ENCODE measurements at regions not wholly inside any gene's neighbourhood (a gene's known extent, or its start where the extent isn't known, plus 50 kb on each side); places are given as distances from the start of the nearest gene placed in this dataset.
"Not testable (repeated sequence)": the region's sequence is repeated elsewhere in the genome, so short reads cannot be mapped to it uniquely, and the experiment has no call there.

DNA sequence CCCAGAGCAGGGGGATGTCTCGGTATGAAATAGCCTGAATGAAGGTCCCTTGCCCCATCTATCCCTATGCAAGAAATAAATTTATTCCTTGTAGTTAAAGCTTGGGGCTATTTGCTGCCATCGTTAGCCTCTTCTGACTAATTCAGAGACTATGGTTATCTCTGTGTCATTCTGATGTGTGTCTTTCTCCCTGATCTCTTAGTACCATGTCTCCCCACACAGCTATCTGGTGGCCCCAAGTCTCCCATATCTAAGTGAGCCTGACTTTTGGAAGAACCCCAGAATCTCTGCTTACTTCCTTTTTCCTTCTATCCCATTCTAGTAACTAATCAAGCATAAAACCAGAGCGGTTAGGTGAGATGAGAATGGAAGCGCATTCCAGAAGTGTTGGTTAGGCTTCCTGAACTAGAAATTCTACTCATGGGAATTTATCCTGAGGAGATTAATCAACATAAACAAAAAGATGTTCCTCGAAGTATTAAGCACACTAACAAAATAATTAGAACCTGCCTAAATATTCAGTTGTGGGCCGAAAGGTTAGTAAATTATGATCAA, 71.4 kb upstream of the BMAL1 start:
- no peaks in the 10 kb centered on the region for H3K9me3 Mint-ChIP-seq
- H3K27ac Mint-ChIP-seq: no peak overlapping the region
- DNase-seq: no peak
- no peak overlapping the region for H3K4me3 Mint-ChIP-seq
- peaks cover 2% of the 10 kb centered on the region for H3K27me3 Mint-ChIP-seq
- H3K4me1 Mint-ChIP-seq: peaks cover 33% of the 10 kb centered on the region
- H3K36me3 Mint-ChIP-seq (ENCODE audit: low read depth): no peaks in the 10 kb centered on the region
- peak; percentile 71 for ATAC-seq

DNA sequence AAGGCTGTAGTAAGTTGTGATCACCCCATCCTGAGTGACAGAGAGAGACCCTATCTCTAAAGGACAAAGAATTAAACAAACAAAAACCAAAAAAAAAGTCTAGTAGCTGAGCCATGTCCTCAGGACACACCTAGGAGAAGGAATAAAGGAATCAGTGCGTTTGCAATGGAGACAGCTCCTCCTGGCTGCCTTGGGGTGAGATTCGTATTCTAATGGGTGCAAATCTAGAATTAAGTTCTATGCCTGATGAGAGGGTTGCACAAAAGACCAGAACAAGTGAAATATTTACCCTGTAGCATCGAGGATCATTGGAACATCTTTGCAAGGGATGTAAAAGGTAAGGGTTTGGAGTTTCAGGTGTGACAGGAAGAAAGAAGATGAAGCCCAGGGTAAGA, 70.3 kb upstream of the BMAL1 start:
- Mint-ChIP-seq H3K27me3 (peaks cover 2% of the 10 kb centered on the region), H3K4me3 (peak overlapping the region; percentile 74), H3K9me3 (no peaks in the 10 kb centered on the region), H3K36me3 (ENCODE audit: low read depth) (no peaks in the 10 kb centered on the region), H3K27ac (no peak overlapping the region), H3K4me1 (peaks cover 33% of the 10 kb centered on the region)
- ATAC-seq: no peak
- no peak for DNase-seq

DNA sequence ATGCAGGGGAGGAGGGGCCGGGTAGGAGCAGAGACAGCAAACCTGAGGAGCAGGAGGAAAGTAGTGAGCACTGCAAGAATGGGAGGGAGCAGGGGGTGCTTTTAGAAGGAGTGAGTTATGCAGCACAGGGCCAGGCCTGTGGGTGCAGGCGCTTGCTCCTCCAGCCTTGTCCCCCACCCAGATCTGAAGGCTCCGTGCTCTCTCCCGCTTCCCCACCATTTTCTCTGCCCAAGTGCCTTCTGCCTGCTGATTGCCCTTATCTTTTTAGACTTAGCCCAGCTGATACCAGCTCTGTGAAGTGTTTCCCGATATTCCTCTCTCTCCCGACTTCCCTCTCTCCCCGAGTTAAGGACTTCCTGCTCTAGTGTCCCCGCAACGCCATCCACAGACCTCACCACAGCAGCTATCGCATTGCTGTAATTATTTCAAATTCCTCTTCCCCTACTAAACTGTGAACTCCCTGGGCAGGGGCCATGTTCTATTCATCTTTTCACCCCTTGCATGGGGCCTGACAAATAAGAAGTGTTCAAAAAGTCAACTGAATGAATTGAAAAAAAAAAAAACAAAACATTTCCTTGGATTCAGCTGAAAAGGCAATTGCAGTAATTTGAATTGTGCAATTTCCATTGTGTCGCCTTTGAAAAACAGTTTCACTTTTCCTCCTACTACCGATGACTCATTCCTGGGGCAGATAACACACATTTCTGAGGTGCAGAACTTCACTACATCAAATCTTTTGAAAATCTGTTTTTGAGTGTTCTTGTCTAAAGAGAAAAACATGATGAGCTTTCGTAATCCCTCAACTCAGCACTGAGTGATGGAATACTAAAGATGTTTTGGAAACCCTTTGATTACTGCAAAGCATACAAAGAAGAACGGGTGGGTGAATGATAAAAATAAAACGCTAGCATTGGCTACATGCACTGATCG, 69.7 kb upstream of the BMAL1 start:
- Mint-ChIP-seq H3K36me3 (ENCODE audit: low read depth) (no peaks in the 10 kb centered on the region), H3K4me3 (peak overlapping the region; percentile 74), H3K27me3 (peaks cover 2% of the 10 kb centered on the region), H3K27ac (peak overlapping the region; percentile 63), H3K9me3 (no peaks in the 10 kb centered on the region), H3K4me1 (peaks cover 33% of the 10 kb centered on the region)
- DNase-seq (no peak), ATAC-seq (peak; percentile 62)

DNA sequence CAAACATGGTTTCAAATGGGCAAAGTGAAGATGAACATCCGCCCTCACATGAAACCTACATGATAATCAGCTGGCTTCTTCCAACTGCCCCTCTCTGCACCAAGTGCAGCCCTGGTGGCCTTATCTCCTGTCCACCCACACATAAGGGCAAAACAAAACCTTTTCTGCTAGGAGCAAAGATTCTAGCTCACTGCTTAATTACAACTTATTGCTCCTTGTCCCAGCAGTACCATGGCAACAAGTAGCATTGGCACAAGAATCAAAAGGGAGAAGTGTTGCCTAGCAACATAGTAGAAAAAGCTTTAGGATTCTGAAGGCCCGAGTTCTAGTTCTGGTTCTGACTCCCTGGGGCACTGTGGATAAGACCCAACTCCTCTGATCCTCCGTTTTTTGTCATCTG, 68.7 kb upstream of the BMAL1 start:
- no peak overlapping the region for H3K27ac Mint-ChIP-seq
- H3K4me3 Mint-ChIP-seq: no peak overlapping the region
- no peak for ATAC-seq
- no peaks in the 10 kb centered on the region for H3K36me3 Mint-ChIP-seq (ENCODE audit: low read depth)
- H3K9me3 Mint-ChIP-seq: no peaks in the 10 kb centered on the region
- peaks cover 2% of the 10 kb centered on the region for H3K27me3 Mint-ChIP-seq
- DNase-seq: no peak
- H3K4me1 Mint-ChIP-seq: peaks cover 33% of the 10 kb centered on the region

DNA sequence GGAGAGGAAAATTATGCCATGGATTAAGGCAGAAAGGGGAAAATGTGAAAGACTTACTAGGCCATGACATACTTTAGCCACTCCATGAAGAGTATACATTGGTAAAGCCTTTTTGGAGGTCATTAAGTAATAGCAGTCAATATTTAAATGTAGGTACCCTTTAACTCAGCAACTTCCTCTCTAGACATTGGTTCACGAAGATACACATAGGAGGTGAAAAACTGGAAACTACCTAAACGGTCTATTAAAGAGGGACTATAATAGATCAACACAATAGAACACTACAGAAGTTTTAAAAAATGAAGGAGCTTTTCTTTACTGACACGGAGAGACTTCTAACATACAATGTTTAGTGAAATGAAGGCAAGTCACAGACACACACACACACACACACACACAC, 68.2 kb upstream of the BMAL1 start:
- Mint-ChIP-seq H3K27ac (no peak overlapping the region), H3K36me3 (ENCODE audit: low read depth) (no peaks in the 10 kb centered on the region), H3K27me3 (peaks cover 2% of the 10 kb centered on the region), H3K4me1 (peaks cover 33% of the 10 kb centered on the region), H3K4me3 (no peak overlapping the region), H3K9me3 (no peaks in the 10 kb centered on the region)
- no peak for DNase-seq
- no peak for ATAC-seq

DNA sequence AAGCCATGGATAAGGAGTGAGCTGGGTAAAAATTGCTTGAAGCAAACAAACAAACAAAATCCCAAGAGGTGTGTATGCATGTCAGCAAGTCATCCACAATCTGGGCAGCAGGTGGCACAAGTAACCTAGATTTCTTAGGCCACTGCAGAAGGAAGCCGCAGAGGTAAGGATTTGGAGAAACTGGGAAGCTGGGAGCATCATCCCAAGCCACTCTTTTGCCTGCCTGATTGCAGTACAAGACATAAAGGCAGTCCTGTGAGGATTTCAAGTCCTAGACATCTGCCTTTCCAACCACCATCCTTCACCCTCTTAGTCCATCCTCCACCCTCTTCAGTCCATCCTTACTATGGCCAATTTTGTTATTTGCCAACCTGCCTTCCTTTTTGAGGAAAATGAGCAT, 67.2 kb upstream of the BMAL1 start:
- peaks cover 30% of the 10 kb centered on the region for H3K4me1 Mint-ChIP-seq
- no peak overlapping the region for H3K27ac Mint-ChIP-seq
- H3K4me3 Mint-ChIP-seq: no peak overlapping the region
- no peaks in the 10 kb centered on the region for H3K9me3 Mint-ChIP-seq
- H3K27me3 Mint-ChIP-seq: peaks cover 2% of the 10 kb centered on the region
- ATAC-seq (peak; percentile 34), DNase-seq (peak; percentile 16)
- no peaks in the 10 kb centered on the region for H3K36me3 Mint-ChIP-seq (ENCODE audit: low read depth)

DNA sequence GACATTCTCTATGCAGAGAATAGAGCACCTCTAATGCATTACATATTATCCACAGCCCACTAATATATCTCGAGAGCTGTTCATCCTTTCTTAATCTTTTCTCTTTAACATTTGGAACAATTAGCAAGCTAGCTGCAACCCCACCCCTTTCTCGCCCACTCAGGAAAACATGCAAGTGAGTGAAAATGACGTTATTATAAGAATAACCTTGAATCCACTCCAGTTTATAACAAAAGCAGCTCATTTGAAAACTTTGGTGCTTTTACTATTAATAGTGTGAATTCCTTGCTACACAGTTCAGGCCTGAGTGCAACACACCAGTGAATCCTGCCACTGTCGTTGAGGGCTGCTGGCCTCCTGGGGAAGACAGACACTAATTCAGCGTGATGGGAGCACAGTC, 63.3 kb upstream of the BMAL1 start:
- H3K4me1 Mint-ChIP-seq: peaks cover 5% of the 10 kb centered on the region
- ATAC-seq (no peak), DNase-seq (no peak)
- no peak overlapping the region for H3K4me3 Mint-ChIP-seq
- no peak overlapping the region for H3K27ac Mint-ChIP-seq
- H3K36me3 Mint-ChIP-seq (ENCODE audit: low read depth): no peaks in the 10 kb centered on the region
- no peaks in the 10 kb centered on the region for H3K9me3 Mint-ChIP-seq
- H3K27me3 Mint-ChIP-seq: peaks cover 2% of the 10 kb centered on the region

DNA sequence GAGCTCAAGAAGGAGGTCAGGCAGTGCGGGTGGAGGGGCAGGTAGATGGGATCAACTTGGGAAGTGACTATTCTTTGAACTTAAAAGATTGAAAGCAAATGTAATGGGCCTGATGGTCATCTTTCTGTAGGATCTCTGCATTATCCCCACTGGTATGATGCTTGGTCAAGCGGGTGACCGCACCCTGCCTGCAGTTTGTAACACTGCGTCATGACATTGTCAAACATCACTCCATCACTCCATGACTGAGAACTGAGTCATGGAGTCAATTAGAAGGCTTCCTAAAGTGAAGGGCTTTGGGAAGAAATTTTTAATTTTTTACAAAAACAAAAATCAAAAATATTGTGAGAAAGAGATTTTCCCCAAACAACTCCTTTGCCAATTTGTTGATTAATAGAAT, 62.4 kb upstream of the BMAL1 start:
- no peaks in the 10 kb centered on the region for H3K9me3 Mint-ChIP-seq
- peaks cover 5% of the 10 kb centered on the region for H3K4me1 Mint-ChIP-seq
- no peak overlapping the region for H3K4me3 Mint-ChIP-seq
- ATAC-seq (no peak), DNase-seq (no peak)
- no peaks in the 10 kb centered on the region for H3K36me3 Mint-ChIP-seq (ENCODE audit: low read depth)
- peaks cover 2% of the 10 kb centered on the region for H3K27me3 Mint-ChIP-seq
- no peak overlapping the region for H3K27ac Mint-ChIP-seq

DNA sequence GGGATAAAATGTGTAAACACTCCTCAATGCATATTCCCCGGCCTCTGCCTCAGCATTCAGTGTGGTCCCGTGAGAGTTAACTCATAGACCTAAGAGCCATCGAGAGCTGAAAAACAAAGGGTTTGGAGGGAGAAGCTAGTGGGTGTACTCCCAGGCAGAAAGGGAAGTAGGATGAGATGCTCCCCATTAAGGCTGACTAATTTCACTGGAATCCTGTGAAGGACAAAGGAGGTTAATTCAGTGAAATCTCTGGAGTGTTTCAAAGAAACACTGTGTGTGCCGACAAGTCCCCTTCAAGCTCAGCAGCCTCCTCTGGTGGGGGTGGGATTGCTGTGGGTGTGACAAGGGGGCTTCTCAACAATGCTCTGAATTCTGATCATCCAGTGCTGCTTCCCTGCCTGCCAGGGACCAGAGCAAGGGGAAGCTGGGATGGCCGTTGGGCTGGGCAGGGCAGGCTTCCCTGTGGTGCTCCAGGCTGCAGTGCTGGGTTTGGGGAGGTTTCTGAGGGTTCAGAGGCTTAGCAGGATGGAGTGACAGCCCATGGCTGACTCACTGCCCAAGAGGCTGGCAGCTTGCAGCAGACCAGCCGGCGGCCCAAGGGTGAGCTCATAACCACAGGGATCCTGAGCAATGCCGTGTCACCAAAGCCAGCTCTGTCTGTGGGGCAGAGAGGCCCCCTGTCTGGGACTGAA, 61.4 kb upstream of the BMAL1 start:
- H3K27ac Mint-ChIP-seq: no peak overlapping the region
- DNase-seq (peak; percentile 48), ATAC-seq (peak; percentile 96)
- peaks cover 5% of the 10 kb centered on the region for H3K4me1 Mint-ChIP-seq
- H3K36me3 Mint-ChIP-seq (ENCODE audit: low read depth): no peaks in the 10 kb centered on the region
- H3K9me3 Mint-ChIP-seq: no peaks in the 10 kb centered on the region
- H3K4me3 Mint-ChIP-seq: no peak overlapping the region
- H3K27me3 Mint-ChIP-seq: no peaks in the 10 kb centered on the region

DNA sequence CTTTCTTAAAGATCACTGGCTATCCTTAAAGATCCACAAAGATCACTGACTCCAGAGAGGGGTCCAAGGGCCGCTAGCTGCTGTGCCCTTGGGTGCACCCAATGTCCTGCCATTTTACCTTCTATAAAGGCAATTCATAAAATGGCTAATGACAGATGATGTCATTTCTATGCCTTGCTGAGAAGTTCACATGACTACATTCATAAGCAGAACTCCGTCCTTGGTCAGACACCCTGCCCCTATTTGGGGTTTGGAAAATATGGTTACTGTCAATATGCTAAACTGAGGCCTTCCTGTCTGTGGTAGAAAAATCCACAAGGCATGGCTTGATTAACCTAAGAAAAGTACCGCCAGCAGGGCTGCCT, 60.9 kb upstream of the BMAL1 start:
- ATAC-seq: peak; percentile 52
- Mint-ChIP-seq H3K4me3 (no peak overlapping the region), H3K27me3 (no peaks in the 10 kb centered on the region), H3K9me3 (no peaks in the 10 kb centered on the region), H3K36me3 (ENCODE audit: low read depth) (no peaks in the 10 kb centered on the region), H3K27ac (peak overlapping the region; percentile 55), H3K4me1 (peaks cover 5% of the 10 kb centered on the region)
- no peak for DNase-seq

DNA sequence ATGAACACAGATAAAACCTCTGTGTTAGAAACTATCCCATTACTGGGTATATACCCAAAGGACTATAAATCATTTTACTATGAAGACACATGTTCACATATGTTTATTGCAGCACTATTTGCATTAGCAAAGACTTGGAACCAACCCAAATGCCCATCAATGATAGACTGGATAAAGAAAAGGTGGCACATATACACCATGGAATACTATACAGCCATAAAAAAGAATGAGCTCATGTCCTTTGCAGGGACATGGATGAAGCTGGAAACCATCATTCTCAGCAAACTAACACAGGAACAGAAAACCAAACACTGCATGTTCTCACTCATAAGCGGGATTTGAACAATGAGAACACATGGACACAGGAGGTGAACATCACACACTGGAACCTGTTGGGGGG, 58.9 kb upstream of the BMAL1 start:
- not testable (repeated sequence) for H3K36me3 Mint-ChIP-seq (ENCODE audit: low read depth)

DNA sequence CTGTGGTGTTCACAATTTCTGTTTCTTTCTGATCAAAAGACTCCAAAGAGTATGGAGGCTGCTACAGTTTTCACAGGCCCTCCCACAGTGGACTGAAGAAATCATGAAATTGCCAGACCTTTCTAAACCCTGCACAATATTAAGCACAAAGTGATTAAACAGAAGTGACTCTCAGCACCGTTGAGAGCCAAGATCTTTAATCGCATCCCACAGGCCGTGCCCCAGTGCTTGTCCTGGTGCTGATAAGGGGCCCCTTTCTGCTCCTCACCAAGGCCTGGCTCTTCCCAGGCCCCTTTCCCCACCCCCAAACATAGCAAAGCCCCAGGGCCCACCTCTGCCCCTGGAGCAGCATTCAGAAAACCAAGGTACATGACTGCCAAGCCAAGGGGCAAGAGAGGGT, 57.4 kb upstream of the BMAL1 start:
- DNase-seq: no peak
- Mint-ChIP-seq H3K27me3 (no peaks in the 10 kb centered on the region), H3K4me1 (peaks cover 5% of the 10 kb centered on the region), H3K4me3 (no peak overlapping the region), H3K27ac (no peak overlapping the region), H3K36me3 (ENCODE audit: low read depth) (no peaks in the 10 kb centered on the region), H3K9me3 (no peaks in the 10 kb centered on the region)
- no peak for ATAC-seq

More for the DNA sequence above, 58.9 kb upstream of the BMAL1 start:
- H3K4me3 Mint-ChIP-seq, H3K27ac Mint-ChIP-seq, ATAC-seq, DNase-seq, H3K27me3 Mint-ChIP-seq, H3K4me1 Mint-ChIP-seq, H3K9me3 Mint-ChIP-seq: not testable (repeated sequence)

DNA sequence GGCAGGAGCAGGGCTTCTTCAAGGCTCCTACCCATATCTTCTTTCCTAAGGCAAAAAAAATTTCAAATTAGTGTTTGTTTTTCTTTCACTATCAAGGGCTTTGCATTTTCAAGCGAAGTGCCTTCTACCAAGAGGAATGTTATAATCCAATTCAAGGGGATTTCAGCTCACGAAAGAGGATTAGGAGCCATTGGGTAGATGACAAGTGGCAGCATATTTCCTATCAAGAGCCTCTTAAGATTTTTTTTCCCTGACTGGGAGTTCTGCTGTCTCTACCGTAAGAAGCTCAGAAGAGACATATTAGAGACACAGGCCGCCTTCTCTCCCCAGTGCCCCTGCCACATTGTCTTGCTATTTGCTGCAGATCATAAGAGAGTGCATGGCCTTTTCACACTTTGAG, 55.9 kb upstream of the BMAL1 start:
- no peak for ATAC-seq
- Mint-ChIP-seq H3K4me1 (peaks cover 3% of the 10 kb centered on the region), H3K27me3 (no peaks in the 10 kb centered on the region), H3K9me3 (no peaks in the 10 kb centered on the region), H3K36me3 (ENCODE audit: low read depth) (no peaks in the 10 kb centered on the region), H3K27ac (no peak overlapping the region), H3K4me3 (no peak overlapping the region)
- DNase-seq: no peak

DNA sequence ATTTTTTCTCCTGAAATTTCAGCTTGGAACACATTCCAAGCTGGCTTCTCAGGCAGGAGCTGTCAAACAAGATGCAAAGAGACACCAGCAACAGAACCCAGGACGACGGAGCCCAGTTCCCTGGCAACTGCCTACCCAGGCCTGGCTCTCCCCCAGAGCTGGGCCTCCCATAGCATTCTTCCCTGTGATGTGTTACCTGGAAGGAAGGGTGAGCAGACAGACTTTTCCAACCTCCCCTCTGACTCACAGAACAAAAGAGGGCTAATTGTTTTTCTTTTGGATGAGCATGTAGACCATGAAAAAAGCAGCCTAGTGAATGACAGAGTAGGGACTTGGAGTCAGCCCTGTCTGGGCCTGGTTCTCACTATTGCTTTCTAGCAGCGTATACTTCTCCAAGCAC, 55.3 kb upstream of the BMAL1 start:
- Mint-ChIP-seq H3K27me3 (no peaks in the 10 kb centered on the region), H3K36me3 (ENCODE audit: low read depth) (no peaks in the 10 kb centered on the region), H3K27ac (no peak overlapping the region), H3K4me1 (no peaks in the 10 kb centered on the region), H3K9me3 (no peaks in the 10 kb centered on the region), H3K4me3 (no peak overlapping the region)
- DNase-seq: no peak
- ATAC-seq: no peak

DNA sequence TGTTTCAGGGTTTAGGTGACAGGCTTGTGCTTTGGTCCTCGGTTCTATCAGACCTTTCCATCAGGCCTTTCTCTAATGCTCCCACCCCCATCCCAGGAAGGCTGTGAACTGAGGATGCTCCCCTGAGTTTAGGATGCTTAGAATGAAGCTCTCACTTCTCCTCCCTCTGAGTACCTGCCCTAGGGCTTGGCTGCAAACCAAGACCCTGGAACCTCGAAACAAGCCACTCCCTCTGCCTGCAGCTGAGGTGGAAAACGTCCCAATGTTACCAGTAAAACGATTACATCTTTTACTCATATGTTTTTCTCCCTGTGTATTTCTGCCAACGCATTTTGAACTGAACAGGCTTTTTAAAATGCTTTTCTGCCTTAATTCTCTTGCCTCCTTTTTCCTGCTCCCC, 54.5 kb upstream of the BMAL1 start:
- Mint-ChIP-seq H3K27me3 (no peaks in the 10 kb centered on the region), H3K9me3 (no peaks in the 10 kb centered on the region), H3K36me3 (ENCODE audit: low read depth) (no peaks in the 10 kb centered on the region), H3K4me3 (no peak overlapping the region), H3K4me1 (no peaks in the 10 kb centered on the region), H3K27ac (no peak overlapping the region)
- DNase-seq (no peak), ATAC-seq (no peak)

Measured in activated naive CD8-positive, alpha-beta T cell treated with anti-CD3 and anti-CD28 coated beads, Interleukin-2, amount 50 U/mL, for 24 hours (primary cell).